ENCODE measurements at regions not wholly inside any gene's neighbourhood (a gene's known extent, or its start where the extent isn't known, plus 50 kb on each side); places are given as distances from the start of the nearest gene placed in this dataset.

- H3K4me3 ChIP-seq (ENCODE audit: low read depth, low read length) = no peak overlapping the region
- no peak for TF ChIP-seq CTCF (IDR thresholded peaks at IDR 0.05; ENCODE audit: borderline replicate concordance, insufficient read depth, low read depth, low read length)
These were observed 74.9 kb upstream of the AGAP1 start for GRCh38 chr2:235418918-235419317.

GRCh38 chr2:235419996-235420395, 73.8 kb upstream of the AGAP1 start:
- TF ChIP-seq CTCF (IDR thresholded peaks at IDR 0.05; ENCODE audit: borderline replicate concordance, insufficient read depth, low read depth, low read length) = no peak
- no peak overlapping the region for H3K4me3 ChIP-seq (ENCODE audit: low read depth, low read length)

- no peak overlapping the region for H3K4me3 ChIP-seq (ENCODE audit: low read depth, low read length)
- TF ChIP-seq CTCF (IDR thresholded peaks at IDR 0.05; ENCODE audit: borderline replicate concordance, insufficient read depth, low read depth, low read length) = no peak
These were observed 72.2 kb upstream of the AGAP1 start for GRCh38 chr2:235421618-235422017.

GRCh38 chr2:235430366-235431083, 63.3 kb upstream of the AGAP1 start:
- no peak for TF ChIP-seq CTCF (IDR thresholded peaks at IDR 0.05; ENCODE audit: borderline replicate concordance, insufficient read depth, low read depth, low read length)
- no peak overlapping the region for H3K4me3 ChIP-seq (ENCODE audit: low read depth, low read length)

- TF ChIP-seq CTCF (IDR thresholded peaks at IDR 0.05; ENCODE audit: borderline replicate concordance, insufficient read depth, low read depth, low read length) = no peak
- H3K4me3 ChIP-seq (ENCODE audit: low read depth, low read length) = no peak overlapping the region
These were observed 60.9 kb upstream of the AGAP1 start for GRCh38 chr2:235432741-235433520.

- H3K4me3 ChIP-seq (ENCODE audit: low read depth, low read length) = no peak overlapping the region
- no peak for TF ChIP-seq CTCF (IDR thresholded peaks at IDR 0.05; ENCODE audit: borderline replicate concordance, insufficient read depth, low read depth, low read length)
These were observed 60.0 kb upstream of the AGAP1 start for GRCh38 chr2:235433860-235434259.
